ENCODE measurements at regions not wholly inside any gene's neighbourhood (a gene's known extent, or its start where the extent isn't known, plus 50 kb on each side); places are given as distances from the start of the nearest gene placed in this dataset.
"Not testable (repeated sequence)": the region's sequence is repeated elsewhere in the genome, so short reads cannot be mapped to it uniquely, and the experiment has no call there.

DNA sequence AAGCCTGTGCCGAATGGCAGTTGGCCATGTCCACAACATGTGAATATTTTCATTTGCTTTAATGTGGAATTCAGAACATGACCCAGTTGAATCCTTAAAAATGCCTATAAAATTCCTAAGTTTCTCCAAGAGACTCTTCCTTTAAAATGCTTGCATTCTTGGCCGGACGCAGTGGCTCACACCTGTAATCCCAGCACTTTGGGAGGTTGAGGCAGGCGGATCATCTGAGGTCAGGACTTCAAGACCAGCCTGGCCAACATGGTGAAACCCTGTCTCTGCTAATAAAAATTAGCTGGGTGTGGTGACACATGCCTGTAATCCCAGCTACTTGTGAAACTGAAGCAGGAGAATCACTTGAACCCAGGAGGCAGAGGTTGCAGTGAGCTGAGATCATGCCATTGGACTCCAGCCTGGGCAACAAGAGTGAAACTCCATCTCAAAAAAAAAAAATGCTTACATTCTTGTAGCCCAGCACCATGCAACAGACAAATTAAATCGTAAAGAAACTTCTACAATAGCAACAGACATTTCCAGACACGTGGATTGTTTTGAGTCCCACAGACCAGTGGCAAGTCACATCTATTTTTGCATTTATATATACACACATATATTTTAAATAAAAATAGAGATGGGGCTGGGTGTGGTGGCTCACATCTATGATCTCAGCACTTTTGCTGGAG lies 274.4 kb downstream of the GOLGA6L6 start:
- H3K27me3 ChIP-seq (ENCODE audit: insufficient read depth, low read depth) = peaks cover 37% of the 10 kb centered on the region
- H3K79me2 ChIP-seq (ENCODE audit: low read depth); BruUV-seq (replicated peaks); H3K4me2 ChIP-seq; H3F3A ChIP-seq (ENCODE audit: insufficient read depth, low read depth); CTCF ChIA-PET; H3K9me3 ChIP-seq (ENCODE audit: insufficient read depth, low read depth); H3K4me1 ChIP-seq (replicated peaks; ENCODE audit: insufficient read depth); intact Hi-C loops (cut with micrococcal nuclease; ENCODE audit: unreplicated experiment); H3K27ac ChIP-seq; H3K36me3 ChIP-seq (ENCODE audit: low read depth); H3K4me3 ChIP-seq; POLR2A ChIA-PET (ENCODE audit: unreplicated experiment); DNase-seq; H4K20me1 ChIP-seq (ENCODE audit: insufficient read depth); H2AFZ ChIP-seq; H3K9me2 ChIP-seq (ENCODE audit: insufficient read depth): not testable (repeated sequence)

- H3F3A ChIP-seq (ENCODE audit: insufficient read depth, low read depth) = not testable (repeated sequence)
These were observed 275.9 kb downstream of the GOLGA6L6 start for GRCh38 chr15:20265710-20266109.

DNA sequence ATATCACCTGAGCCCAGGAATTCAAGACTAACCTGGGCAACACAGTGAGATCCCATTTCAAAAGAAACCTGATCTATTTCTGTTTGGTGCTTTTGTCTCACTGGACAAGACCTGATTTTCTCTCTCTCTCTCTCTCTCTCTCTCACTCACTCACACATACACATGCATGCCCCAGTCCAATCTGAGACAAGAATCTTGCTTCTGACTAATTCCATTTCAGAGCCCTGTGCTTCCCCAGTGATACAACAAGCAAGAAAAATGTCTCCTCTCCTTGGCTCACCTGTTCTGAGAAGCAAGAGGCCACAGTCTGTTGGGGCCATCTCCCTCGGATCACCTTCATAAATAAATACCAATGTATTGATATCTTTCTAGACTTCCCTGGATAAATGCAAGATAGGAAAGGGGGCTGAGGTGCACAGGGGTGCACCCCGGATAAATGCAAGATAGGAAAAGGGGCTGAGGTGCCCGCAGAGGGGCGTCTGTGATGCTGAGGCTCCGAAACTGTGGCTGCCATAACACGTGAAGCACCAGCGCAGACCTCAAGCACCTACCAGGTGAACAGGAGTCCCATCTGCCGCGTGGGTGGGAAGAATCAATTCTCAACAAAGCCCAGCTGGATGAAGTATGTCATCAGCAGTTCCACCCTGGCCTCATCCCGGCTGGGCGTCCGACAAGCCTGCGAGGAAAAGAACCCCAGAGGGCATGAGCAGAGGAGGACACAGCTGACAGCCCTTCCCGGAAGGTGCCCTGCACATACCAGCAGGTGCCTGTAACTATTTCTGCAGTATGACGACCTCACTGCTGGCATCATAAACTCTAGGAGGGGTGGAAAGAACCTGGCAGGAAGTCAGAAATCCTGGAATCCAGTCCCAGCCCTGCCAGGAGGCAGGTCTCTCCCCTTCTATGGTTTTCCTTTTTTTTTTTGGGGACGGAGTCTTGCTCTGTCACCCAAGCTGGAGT lies 280.0 kb downstream of the GOLGA6L6 start:
- POLR2A ChIA-PET (ENCODE audit: unreplicated experiment); H4K20me1 ChIP-seq (ENCODE audit: insufficient read depth); CTCF ChIA-PET; H2AFZ ChIP-seq; BruUV-seq (replicated peaks); H3F3A ChIP-seq (ENCODE audit: insufficient read depth, low read depth); H3K9me2 ChIP-seq (ENCODE audit: insufficient read depth); H3K9me3 ChIP-seq (ENCODE audit: insufficient read depth, low read depth); H3K36me3 ChIP-seq (ENCODE audit: low read depth); H3K27ac ChIP-seq; H3K4me1 ChIP-seq (replicated peaks; ENCODE audit: insufficient read depth); H3K4me2 ChIP-seq; H3K79me2 ChIP-seq (ENCODE audit: low read depth); H3K4me3 ChIP-seq; intact Hi-C loops (cut with micrococcal nuclease; ENCODE audit: unreplicated experiment): not testable (repeated sequence)
- peaks cover 59% of the 10 kb centered on the region for H3K27me3 ChIP-seq (ENCODE audit: insufficient read depth, low read depth)
- DNase-seq = peak in 1 of 2 experiments; percentile 30

More at GRCh38 chr15:20265710-20266109, 275.9 kb downstream of the GOLGA6L6 start:
- H2AFZ ChIP-seq; H3K79me2 ChIP-seq (ENCODE audit: low read depth); intact Hi-C loops (cut with micrococcal nuclease; ENCODE audit: unreplicated experiment); DNase-seq; CTCF ChIA-PET; H3K4me3 ChIP-seq; POLR2A ChIA-PET (ENCODE audit: unreplicated experiment); H4K20me1 ChIP-seq (ENCODE audit: insufficient read depth); H3K4me1 ChIP-seq (replicated peaks; ENCODE audit: insufficient read depth); H3K4me2 ChIP-seq; H3K27ac ChIP-seq; H3K36me3 ChIP-seq (ENCODE audit: low read depth); H3K9me3 ChIP-seq (ENCODE audit: insufficient read depth, low read depth); BruUV-seq (replicated peaks); H3K9me2 ChIP-seq (ENCODE audit: insufficient read depth): not testable (repeated sequence)
- peaks cover 40% of the 10 kb centered on the region for H3K27me3 ChIP-seq (ENCODE audit: insufficient read depth, low read depth)

GRCh38 chr15:20260650-20261049 lies 280.9 kb downstream of the GOLGA6L6 start:
- H3K9me3 ChIP-seq (ENCODE audit: insufficient read depth, low read depth); H3K4me1 ChIP-seq (replicated peaks; ENCODE audit: insufficient read depth); H3F3A ChIP-seq (ENCODE audit: insufficient read depth, low read depth); H3K27ac ChIP-seq; H2AFZ ChIP-seq; H3K4me3 ChIP-seq; POLR2A ChIA-PET (ENCODE audit: unreplicated experiment); H3K4me2 ChIP-seq; intact Hi-C loops (cut with micrococcal nuclease; ENCODE audit: unreplicated experiment); CTCF ChIA-PET; H3K79me2 ChIP-seq (ENCODE audit: low read depth); H3K9me2 ChIP-seq (ENCODE audit: insufficient read depth); DNase-seq; H3K36me3 ChIP-seq (ENCODE audit: low read depth); BruUV-seq (replicated peaks); H4K20me1 ChIP-seq (ENCODE audit: insufficient read depth): not testable (repeated sequence)
- H3K27me3 ChIP-seq (ENCODE audit: insufficient read depth, low read depth) = peaks cover 61% of the 10 kb centered on the region

DNA sequence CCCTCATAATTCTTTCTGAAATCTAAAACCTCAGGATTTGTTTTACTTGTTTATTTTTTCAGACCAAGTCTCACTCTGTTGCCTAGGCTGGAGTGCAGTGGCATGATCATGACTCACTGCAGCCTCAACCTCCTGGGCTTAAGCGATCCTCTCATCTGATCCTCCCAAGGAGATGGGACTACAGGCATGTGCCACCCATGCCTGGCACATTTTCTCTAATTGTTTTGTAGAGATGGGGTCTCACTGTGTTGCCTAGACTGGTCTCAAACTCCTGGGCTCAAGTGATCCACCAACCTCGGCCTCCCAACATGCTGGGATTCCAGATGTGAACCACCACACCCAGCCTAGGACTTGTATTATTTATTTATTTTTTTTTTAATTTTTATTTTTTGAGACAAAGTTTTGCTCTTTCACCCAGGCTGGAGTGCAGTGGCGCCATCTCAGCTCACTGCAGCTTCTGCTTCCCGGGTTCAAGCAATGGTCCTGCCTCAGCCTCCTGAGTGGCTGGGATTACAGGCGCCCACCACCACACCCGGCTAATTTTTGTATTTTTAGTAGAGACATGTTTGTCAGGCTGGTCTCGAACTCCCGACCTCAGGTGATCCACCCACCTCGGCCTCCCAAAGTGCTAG lies 281.9 kb downstream of the GOLGA6L6 start:
- H3K4me2 ChIP-seq; H3K36me3 ChIP-seq (ENCODE audit: low read depth); CTCF ChIA-PET; BruUV-seq (replicated peaks); POLR2A ChIA-PET (ENCODE audit: unreplicated experiment); H3K9me2 ChIP-seq (ENCODE audit: insufficient read depth); H3K4me3 ChIP-seq; H3F3A ChIP-seq (ENCODE audit: insufficient read depth, low read depth); H4K20me1 ChIP-seq (ENCODE audit: insufficient read depth); H3K9me3 ChIP-seq (ENCODE audit: insufficient read depth, low read depth); DNase-seq; intact Hi-C loops (cut with micrococcal nuclease; ENCODE audit: unreplicated experiment); H3K4me1 ChIP-seq (replicated peaks; ENCODE audit: insufficient read depth); H3K79me2 ChIP-seq (ENCODE audit: low read depth); H3K27ac ChIP-seq; H2AFZ ChIP-seq: not testable (repeated sequence)
- peaks cover 64% of the 10 kb centered on the region for H3K27me3 ChIP-seq (ENCODE audit: insufficient read depth, low read depth)

DNA sequence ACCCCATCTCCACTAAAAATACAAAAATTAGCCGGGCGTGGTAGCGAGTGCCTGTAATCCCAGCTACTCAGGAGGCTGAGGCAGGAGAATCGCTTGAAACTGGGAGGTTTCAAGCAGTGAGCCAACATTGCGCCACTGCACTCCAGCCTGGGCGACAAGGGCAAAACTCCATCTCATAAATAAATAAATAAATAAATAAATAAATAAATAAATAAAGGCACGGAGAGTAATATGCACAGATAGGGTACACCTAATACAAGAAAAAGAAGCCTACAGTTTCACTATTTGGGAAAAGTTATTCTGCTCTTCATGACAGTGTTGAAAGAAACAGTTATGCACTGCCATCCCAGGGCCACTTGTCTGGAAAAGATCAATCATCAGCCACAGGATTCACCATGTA lies 285.2 kb downstream of the GOLGA6L6 start:
- BruUV-seq (replicated peaks); intact Hi-C loops (cut with micrococcal nuclease; ENCODE audit: unreplicated experiment); CTCF ChIA-PET; H3K27ac ChIP-seq; POLR2A ChIA-PET (ENCODE audit: unreplicated experiment); H3K9me2 ChIP-seq (ENCODE audit: insufficient read depth); H2AFZ ChIP-seq; H3K4me2 ChIP-seq; H4K20me1 ChIP-seq (ENCODE audit: insufficient read depth); DNase-seq; H3K9me3 ChIP-seq (ENCODE audit: insufficient read depth, low read depth); H3F3A ChIP-seq (ENCODE audit: insufficient read depth, low read depth); H3K36me3 ChIP-seq (ENCODE audit: low read depth); H3K79me2 ChIP-seq (ENCODE audit: low read depth); H3K4me1 ChIP-seq (replicated peaks; ENCODE audit: insufficient read depth); H3K4me3 ChIP-seq: not testable (repeated sequence)
- H3K27me3 ChIP-seq (ENCODE audit: insufficient read depth, low read depth) = peaks cover 41% of the 10 kb centered on the region

DNA sequence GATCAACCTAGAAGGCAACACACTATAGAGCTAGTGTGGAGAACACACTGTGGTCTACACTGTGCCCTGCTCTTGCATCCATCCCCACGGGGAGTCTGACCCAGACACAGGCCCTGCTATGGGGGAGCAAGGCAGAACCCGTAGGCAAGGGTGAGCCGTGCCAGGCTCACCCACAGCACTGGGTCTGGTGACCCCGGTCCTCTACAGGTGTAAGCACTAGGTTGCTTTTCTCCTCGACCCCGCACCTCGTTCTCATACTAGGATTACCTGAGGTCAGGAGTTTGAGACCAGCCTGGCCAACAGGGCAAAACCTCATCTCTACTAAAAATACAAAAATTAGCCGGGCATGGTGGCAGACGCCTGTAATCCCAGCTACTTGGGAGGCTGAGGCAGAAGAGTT lies 286.0 kb downstream of the GOLGA6L6 start:
- H3F3A ChIP-seq (ENCODE audit: insufficient read depth, low read depth); H3K9me2 ChIP-seq (ENCODE audit: insufficient read depth); H2AFZ ChIP-seq; POLR2A ChIA-PET (ENCODE audit: unreplicated experiment); BruUV-seq (replicated peaks); H3K4me2 ChIP-seq; H3K4me1 ChIP-seq (replicated peaks; ENCODE audit: insufficient read depth); H3K36me3 ChIP-seq (ENCODE audit: low read depth); H3K79me2 ChIP-seq (ENCODE audit: low read depth); CTCF ChIA-PET; intact Hi-C loops (cut with micrococcal nuclease; ENCODE audit: unreplicated experiment); H3K9me3 ChIP-seq (ENCODE audit: insufficient read depth, low read depth); DNase-seq; H4K20me1 ChIP-seq (ENCODE audit: insufficient read depth); H3K27ac ChIP-seq; H3K4me3 ChIP-seq: not testable (repeated sequence)
- peaks cover 35% of the 10 kb centered on the region for H3K27me3 ChIP-seq (ENCODE audit: insufficient read depth, low read depth)
